ENCODE measurements at regions not wholly inside any gene's neighbourhood (a gene's known extent, or its start where the extent isn't known, plus 50 kb on each side); places are given as distances from the start of the nearest gene placed in this dataset.

- H3K27ac ChIP-seq (ENCODE audit: extremely low read length, insufficient read depth, low read length) = no peak overlapping the region
- H3K4me3 ChIP-seq (replicated peaks in 1 of 3; ENCODE audit: insufficient read depth in 1 of 3, low read depth in 2 of 3, low read length in 3 of 3) = no peak overlapping the region
- ChIA-PET CTCF (ENCODE audit: low intra/inter-chr PET ratio, low total read pairs) (no interaction called here), POLR2A (no interaction called here)
- FAIRE-seq = no peak
- in situ Hi-C loops (cut with HindIII; ENCODE audit: extremely low pct_ligation_motif_present, low pct_unique_long_range_greater_than_20kb) (no loop called here), intact Hi-C loops (cut with micrococcal nuclease; ENCODE audit: unreplicated experiment) (no loop called here)
- 31% methylated on average over 6 of the region's 6 CpGs for WGBS (ENCODE audit: low lambda C conversion rate)
- peaks cover 0 to 11% of the 10 kb centered on the region in 2 experiments; a peak in 1 of 5 replicates for H3K27me3 ChIP-seq (ENCODE audit: control insufficient read depth in 1 of 2, insufficient read depth in 2 of 2, low read length in 2 of 2)
- BruUV-seq (replicated peaks) = no TSS peak
- H3K4me1 ChIP-seq (ENCODE audit: insufficient read depth, low read length) = no peaks in the 10 kb centered on the region
- H3K4me2 ChIP-seq (ENCODE audit: low read depth, low read length) = no peak overlapping the region
- no peaks in the 10 kb centered on the region for H4K20me1 ChIP-seq (ENCODE audit: insufficient read depth, low read length)
- ATAC-seq = no peak
- no peak overlapping the region for H3K9ac ChIP-seq (ENCODE audit: insufficient read depth, low read depth, low read length)
- H2AFZ ChIP-seq (ENCODE audit: low read length) = no peak overlapping the region
- no peaks in the 10 kb centered on the region for H3K9me3 ChIP-seq (ENCODE audit: low read length)
- TF ChIP-seq ZNF337 (CRISPR knock-in tag; IDR thresholded peaks at IDR 0.05; ENCODE audit: borderline replicate concordance, low read depth) (no peak), KLF13 (CRISPR knock-in tag; IDR thresholded peaks at IDR 0.05) (no peak), NRL (CRISPR knock-in tag; IDR thresholded peaks at IDR 0.05; ENCODE audit: borderline replicate concordance) (no peak), ELF4 (CRISPR knock-in tag; IDR thresholded peaks at IDR 0.05; ENCODE audit: borderline replicate concordance) (no peak), ELF1 (CRISPR knock-in tag; IDR thresholded peaks at IDR 0.05) (no peak), NR0B2 (CRISPR knock-in tag; IDR thresholded peaks at IDR 0.05) (no peak), ZNF619 (CRISPR knock-in tag; IDR thresholded peaks at IDR 0.05) (no peak), ZBTB42 (CRISPR knock-in tag; IDR thresholded peaks at IDR 0.05) (no peak), ZGPAT (CRISPR knock-in tag; IDR thresholded peaks at IDR 0.05) (no peak), TIGD3 (CRISPR knock-in tag; IDR thresholded peaks at IDR 0.05; ENCODE audit: borderline replicate concordance) (no peak), NCOA5 (CRISPR knock-in tag; IDR thresholded peaks at IDR 0.05) (no peak), ZNF496 (CRISPR knock-in tag; IDR thresholded peaks at IDR 0.05; ENCODE audit: insufficient replicate concordance) (no peak), IKZF1 (IDR thresholded peaks at IDR 0.05) (no peak), RFX5 (IDR thresholded peaks at IDR 0.05; ENCODE audit: low read depth, low read length) (no peak), ZSCAN21 (CRISPR knock-in tag; IDR thresholded peaks at IDR 0.05; ENCODE audit: borderline replicate concordance) (no peak), MIER3 (CRISPR knock-in tag; IDR thresholded peaks at IDR 0.05; ENCODE audit: borderline replicate concordance) (no peak), FOXA1 (IDR thresholded peaks at IDR 0.05) (no peak), FOXA1 (CRISPR knock-in tag; IDR thresholded peaks at IDR 0.05) (no peak), HMG20B (CRISPR knock-in tag; conservative IDR thresholded peaks at IDR 0.05) (no peak), ISX (CRISPR knock-in tag; conservative IDR thresholded peaks at IDR 0.05) (no peak)
- H3K36me3 ChIP-seq (replicated peaks in 1 of 2; ENCODE audit: control insufficient read depth in 1 of 2, insufficient read depth in 2 of 2, low read length in 2 of 2) = no peaks in the 10 kb centered on the region
- no peaks in the 10 kb centered on the region for H3K79me2 ChIP-seq (ENCODE audit: insufficient read depth, low read length)
- DNase-seq (ENCODE audit: low spot score) = no peak
These were observed 177.0 kb upstream of the PRDM1 start for GRCh38 chr6:105909106-105909505.
